Left lung (tissue), 4 donors: ENCODE measurements at regions not wholly inside any gene's neighbourhood (a gene's known extent, or its start where the extent isn't known, plus 50 kb on each side); places are given as distances from the start of the nearest gene placed in this dataset.

Experiments
- ATAC-seq: fragments of 200-7000 bp; cut with Tn5 transposase; one replicate; pipeline ENCODE4 v1.9.1; 2020; ENCODE audit warnings: moderate library complexity
- DNase-seq, 4 donors: peaks; one replicate each; pipeline ENCODE4 v3.0.0-alpha.2; 2013 to 2020
- H3K27ac ChIP-seq, 2 donors: fragments of 200-600 bp; sonication (generic) in 1 of 2; one replicate each; pipeline versions ENCODE4 v1.5.0 to v1.8.0; 2020 to 2021
- H3K27me3 ChIP-seq, 2 donors: fragments of 200-600 bp; sonication (generic) in 1 of 2; one replicate each; pipeline versions ENCODE4 v1.5.0 to v1.8.0; 2020 to 2021
- H3K36me3 ChIP-seq, 2 donors: fragments of 200-600 bp; sonication (generic) in 1 of 2; one replicate each; pipeline versions ENCODE4 v1.5.0 to v1.8.0; 2020 to 2021
- H3K4me1 ChIP-seq, 2 donors: fragments of 200-600 bp; one replicate each; pipeline ENCODE4 v1.8.0; 2021
- H3K4me3 ChIP-seq, 2 donors: fragments of 200-600 bp; sonication (generic) in 1 of 2; one replicate each; pipeline versions ENCODE4 v1.5.0 to v1.8.0; 2020 to 2021; ENCODE audit warnings: mild to moderate bottlenecking in 1 of 2
- H3K9me3 ChIP-seq, 2 donors: fragments of 200-600 bp; sonication (generic) in 1 of 2; one replicate each; pipeline versions ENCODE4 v1.5.0 to v1.8.0; 2020 to 2021
- CTCF ChIP-seq, 2 donors: fragments of 200-600 bp; sonication (generic) in 1 of 2; IDR thresholded peaks; one replicate each; pipeline versions ENCODE4 v1.5.0 to v1.8.0; 2021; ENCODE audit warnings: antibody characterized with exemption in 2 of 2
- intact Hi-C, 2 donors: fragments of 100-400 bp; cut with DNase I; formaldehyde crosslinking; loops; one replicate each; pipeline versions ENCODE4 v1.11.2 to v1.14.2; 2022
- donor health status: DM: no; HTN: yes; CAD: no.
- donor health status: DM: no; HTN: no; CAD: no.

GRCh38 chr2:64313398-64313723 lies 140.6 kb upstream of the LGALSL start:
- no peak for ATAC-seq
- intact Hi-C loops, result loop anchor here in 1 of 2 donors (5.0 kb wide), 1 partner anchor 266 kb away; no protein-coding TSS in a partner anchor
- H3K27ac ChIP-seq, result no peak overlapping the region

DNA sequence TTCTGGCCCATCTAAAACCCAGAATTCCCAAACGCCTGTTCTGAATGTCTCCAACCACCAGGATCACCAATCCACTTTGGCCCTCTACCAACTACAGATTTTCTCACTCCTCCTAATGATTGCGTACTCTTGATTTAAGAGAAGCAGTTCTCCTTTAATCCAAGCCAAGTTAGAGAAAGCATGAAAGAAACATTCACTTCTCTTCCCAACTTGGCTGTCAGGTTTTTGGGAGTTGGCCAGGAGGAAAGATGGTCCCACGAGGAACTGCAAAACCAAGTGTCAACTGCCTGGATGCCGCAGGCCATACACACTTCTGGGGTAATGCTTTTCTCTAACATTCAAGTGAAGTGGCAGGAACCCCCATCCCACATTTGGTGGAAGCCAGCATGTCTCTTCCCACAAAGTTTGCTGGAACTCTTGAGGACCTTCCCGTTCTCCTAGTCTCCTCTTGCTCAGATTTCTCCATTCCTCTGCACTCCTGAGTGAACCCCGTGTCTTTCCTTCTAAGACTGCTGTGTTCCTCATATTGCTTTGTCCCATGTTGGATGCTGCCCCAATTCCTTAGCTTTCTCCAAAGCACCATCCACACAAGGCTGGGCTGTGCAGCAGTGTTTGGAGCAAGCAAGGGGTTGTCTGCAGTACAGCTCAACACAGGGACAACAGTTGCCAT lies 138.5 kb upstream of the LGALSL start:
- Histone ChIP-seq H3K9me3 (no peaks in the 10 kb centered on the region), H3K27me3 (no peaks in the 10 kb centered on the region), H3K27ac (no peak overlapping the region), H3K4me1 (peaks cover 7 to 13% of the 10 kb centered on the region in 2 donors), H3K4me3 (no peak overlapping the region), H3K36me3 (no peaks in the 10 kb centered on the region)
- peak in 1 of 4 donors; percentile 16 for DNase-seq
- no peak for TF ChIP-seq CTCF (IDR thresholded peaks at IDR 0.05)
- ATAC-seq, result no peak
- intact Hi-C loops, result no loop called here

More at GRCh38 chr2:64313398-64313723, 140.6 kb upstream of the LGALSL start:
- DNase-seq, result no peak
- Histone ChIP-seq H3K36me3 (no peaks in the 10 kb centered on the region), H3K9me3 (no peaks in the 10 kb centered on the region), H3K27me3 (no peaks in the 10 kb centered on the region), H3K4me1 (peaks cover 7 to 13% of the 10 kb centered on the region in 2 donors), H3K4me3 (no peak overlapping the region)
- no peak for TF ChIP-seq CTCF (IDR thresholded peaks at IDR 0.05)

DNA sequence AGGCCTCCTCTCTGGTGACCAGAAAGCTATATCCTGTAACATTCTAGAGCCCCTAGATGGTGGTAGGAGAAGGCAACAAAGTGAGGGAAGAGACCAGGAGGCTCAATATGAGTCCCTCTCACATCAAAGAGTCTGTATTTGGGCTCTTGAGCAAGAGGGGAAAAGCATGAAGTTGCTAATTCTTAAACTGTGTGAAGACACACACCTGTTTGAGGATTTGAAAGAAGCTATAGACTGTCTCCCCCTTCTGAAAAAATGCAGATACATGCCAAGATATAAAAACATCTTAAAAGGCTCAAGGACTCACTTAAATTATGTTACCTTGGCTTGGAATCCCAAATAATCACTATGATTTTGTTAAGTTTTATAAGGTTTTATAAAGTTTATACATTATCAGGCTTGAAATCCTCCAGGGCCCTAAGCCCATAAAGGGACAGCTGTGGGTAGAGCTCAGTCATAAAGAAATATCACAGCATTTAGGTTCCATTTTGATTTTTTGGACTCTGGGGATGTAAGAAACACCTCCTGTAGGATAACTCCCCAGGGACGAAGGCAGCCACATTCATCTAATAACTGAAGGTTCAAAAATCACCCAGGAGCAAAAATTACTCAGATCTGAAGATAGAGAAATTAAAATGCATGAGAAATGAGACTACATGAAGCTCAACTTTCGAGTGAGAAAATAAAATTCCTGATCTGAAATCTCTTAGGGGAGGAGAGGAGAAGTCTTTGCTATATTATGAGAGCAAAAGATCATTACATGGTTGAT lies 136.1 kb upstream of the LGALSL start:
- intact Hi-C loops, result no loop called here
- no peaks in the 10 kb centered on the region for H3K9me3 ChIP-seq
- no peaks in the 10 kb centered on the region for H3K36me3 ChIP-seq
- no peak for ATAC-seq
- no peaks in the 10 kb centered on the region for H3K27me3 ChIP-seq
- H3K4me3 ChIP-seq, result no peak overlapping the region
- H3K27ac ChIP-seq, result no peak overlapping the region
- no peak for DNase-seq
- no peaks in the 10 kb centered on the region for H3K4me1 ChIP-seq
- TF ChIP-seq CTCF (IDR thresholded peaks at IDR 0.05), result no peak

DNA sequence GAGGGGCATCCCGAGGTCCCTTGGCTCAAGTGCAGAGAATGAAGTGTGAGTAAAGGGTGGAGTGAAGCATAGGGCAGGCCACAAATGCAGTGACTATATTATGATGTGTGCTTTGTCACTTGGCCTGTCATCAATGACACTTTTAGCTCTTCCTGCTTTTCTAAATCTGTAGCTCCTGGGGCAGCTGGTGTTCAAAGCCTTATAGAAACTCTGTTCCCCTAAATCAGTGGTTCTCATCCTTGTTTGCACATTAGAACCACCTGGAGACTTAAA lies 135.6 kb upstream of the LGALSL start:
- intact Hi-C loops, result no loop called here
- no peak for TF ChIP-seq CTCF (IDR thresholded peaks at IDR 0.05)
- H3K4me3 ChIP-seq, result no peak overlapping the region
- DNase-seq (no peak), ATAC-seq (no peak)
- H3K36me3 ChIP-seq, result no peaks in the 10 kb centered on the region
- no peak overlapping the region for H3K27ac ChIP-seq
- H3K27me3 ChIP-seq, result no peaks in the 10 kb centered on the region
- no peaks in the 10 kb centered on the region for H3K9me3 ChIP-seq
- H3K4me1 ChIP-seq, result no peaks in the 10 kb centered on the region

GRCh38 chr2:64319896-64320295 lies 134.1 kb upstream of the LGALSL start:
- H3K4me1 ChIP-seq, result no peaks in the 10 kb centered on the region
- no peaks in the 10 kb centered on the region for H3K36me3 ChIP-seq
- H3K27ac ChIP-seq, result no peak overlapping the region
- no peaks in the 10 kb centered on the region for H3K9me3 ChIP-seq
- H3K4me3 ChIP-seq, result no peak overlapping the region
- ATAC-seq (no peak), DNase-seq (no peak)
- H3K27me3 ChIP-seq, result no peaks in the 10 kb centered on the region
- intact Hi-C loops, result no loop called here
- TF ChIP-seq CTCF (IDR thresholded peaks at IDR 0.05), result no peak
